Mesenchymal stem cell (in vitro differentiated cells and primary cell): ENCODE measurements at regions not wholly inside any gene's neighbourhood (a gene's known extent, or its start where the extent isn't known, plus 50 kb on each side); places are given as distances from the start of the nearest gene placed in this dataset.
A peak's percentile ranks its signal among the peaks of the same experiment; 100 is the strongest.
"Not testable (repeated sequence)": the region's sequence is repeated elsewhere in the genome, so short reads cannot be mapped to it uniquely, and the experiment has no call there.

Experiments
- DNase-seq: peaks from one replicate; pipeline ENCODE4 v3.0.0-alpha.2; 2013
- H2AFZ ChIP-seq: one replicate; pipeline ENCODE4 v1.6.1; 2013; ENCODE audit warnings: low read depth, mild to moderate bottlenecking, control low read depth, inconsistent platforms, low read length, moderate library complexity
- H2AK5ac ChIP-seq: 2 replicates; pipeline ENCODE4 v1.6.1; 2013; ENCODE audit warnings: low read length, moderate library complexity, mild to moderate bottlenecking, inconsistent platforms; ENCODE audit not compliant: severe bottlenecking
- H2BK120ac ChIP-seq: one replicate; pipeline ENCODE4 v1.6.1; 2013; ENCODE audit warnings: low read depth, mild to moderate bottlenecking, inconsistent platforms, low read length, moderate library complexity
- H2BK12ac ChIP-seq, 2 experiments: one replicate each; pipeline ENCODE4 v1.6.1; 2013; ENCODE audit warnings: inconsistent platforms in 2 of 2, low read length in 2 of 2, mild to moderate bottlenecking in 2 of 2, moderate library complexity in 2 of 2, control low read depth in 1 of 2
- H2BK15ac ChIP-seq: one replicate; pipeline ENCODE4 v1.6.1; 2013; ENCODE audit warnings: mild to moderate bottlenecking, low read depth, inconsistent platforms; ENCODE audit not compliant: poor library complexity, severe bottlenecking
- H2BK5ac ChIP-seq: 2 replicates; pipeline ENCODE4 v1.6.1; 2013; ENCODE audit warnings: low read depth, mild to moderate bottlenecking, low read length, control low read depth, inconsistent platforms; ENCODE audit not compliant: poor library complexity, severe bottlenecking
- H3K14ac ChIP-seq, 2 experiments: one replicate each; pipeline ENCODE4 v1.6.1; 2013; ENCODE audit warnings: inconsistent platforms in 2 of 2, low read length in 2 of 2, control low read depth in 1 of 2, mild to moderate bottlenecking in 1 of 2, moderate library complexity in 1 of 2
- H3K18ac ChIP-seq, 2 experiments: one replicate each; pipeline ENCODE4 v1.6.1; 2013; ENCODE audit warnings: inconsistent platforms in 2 of 2, low read length in 2 of 2, control low read depth in 1 of 2, low read depth in 1 of 2, mild to moderate bottlenecking in 1 of 2
- H3K23ac ChIP-seq, 2 experiments: one replicate each; pipeline ENCODE4 v1.6.1; 2013; ENCODE audit warnings: inconsistent platforms in 2 of 2, low read length in 2 of 2, mild to moderate bottlenecking in 2 of 2, moderate library complexity in 2 of 2, control low read depth in 1 of 2
- H3K27ac ChIP-seq: 2 replicates; pipeline ENCODE4 v1.5.1; 2013; ENCODE audit warnings: mild to moderate bottlenecking, moderate library complexity, low read length, control low read depth, inconsistent platforms; ENCODE audit not compliant: poor library complexity, severe bottlenecking
- H3K27me3 ChIP-seq, 2 experiments: 2 replicates each; pipeline versions ENCODE4 v1.6.1 to v1.7.0; 2013; ENCODE audit warnings: low read length in 2 of 2, mild to moderate bottlenecking in 2 of 2, moderate library complexity in 2 of 2, control low read depth in 1 of 2, inconsistent platforms in 1 of 2; ENCODE audit not compliant: control insufficient read depth in 1 of 2, insufficient read depth in 1 of 2
- H3K36me3 ChIP-seq, 2 experiments: 2 replicates each; pipeline versions ENCODE4 v1.6.1 to v1.7.0; 2013; ENCODE audit warnings: low read length in 2 of 2, control low read depth in 1 of 2, inconsistent platforms in 1 of 2, low read depth in 1 of 2, mild to moderate bottlenecking in 1 of 2; ENCODE audit not compliant: insufficient read depth in 2 of 2, control insufficient read depth in 1 of 2
- H3K4ac ChIP-seq, 2 experiments: one replicate each; pipeline ENCODE4 v1.6.1; 2013; ENCODE audit warnings: inconsistent platforms in 2 of 2, low read length in 2 of 2, mild to moderate bottlenecking in 2 of 2, moderate library complexity in 2 of 2, control low read depth in 1 of 2, low read depth in 1 of 2
- H3K4me1 ChIP-seq: 2 replicates; pipeline ENCODE4 v1.6.1; 2013; ENCODE audit warnings: low read depth, low read length, control low read depth; ENCODE audit not compliant: control insufficient read depth, insufficient read depth
- H3K4me2 ChIP-seq: 2 replicates; pipeline ENCODE4 v1.6.1; 2013; ENCODE audit warnings: low read length, mild to moderate bottlenecking, inconsistent platforms; ENCODE audit not compliant: poor library complexity, severe bottlenecking
- H3K4me3 ChIP-seq, 2 experiments: 2 replicates each; pipeline versions ENCODE4 v1.5.1 to v1.7.0; 2013; ENCODE audit warnings: low read length in 2 of 2, mild to moderate bottlenecking in 2 of 2, control low read depth in 1 of 2, low read depth in 1 of 2; ENCODE audit not compliant: insufficient read depth in 1 of 2
- H3K79me1 ChIP-seq: replicated peaks from 2 replicates; pipeline ENCODE4 v1.6.1; 2013; ENCODE audit warnings: mild to moderate bottlenecking, control low read depth, low read length, inconsistent platforms; ENCODE audit not compliant: poor library complexity, severe bottlenecking
- H3K9ac ChIP-seq: 2 replicates; pipeline ENCODE4 v1.7.0; 2013; ENCODE audit warnings: mild to moderate bottlenecking, low read length, moderate library complexity
- H3K9me3 ChIP-seq: 2 replicates; pipeline ENCODE4 v1.7.0; 2013; ENCODE audit warnings: mild to moderate bottlenecking, low read length; ENCODE audit not compliant: control insufficient read depth
- H4K8ac ChIP-seq: one replicate; pipeline ENCODE4 v1.6.1; 2013; ENCODE audit warnings: inconsistent platforms, mild to moderate bottlenecking, low read length, moderate library complexity
- H4K91ac ChIP-seq: one replicate; pipeline ENCODE4 v1.6.1; 2013; ENCODE audit warnings: mild to moderate bottlenecking, low read length, inconsistent platforms
- WGBS: methylation state at CpG from one replicate; pipeline ENCODE4 v1.1.7; 2013; ENCODE audit warnings: mixed read lengths; 5-methylcytosine and 5-hydroxymethylcytosine counted together

DNA sequence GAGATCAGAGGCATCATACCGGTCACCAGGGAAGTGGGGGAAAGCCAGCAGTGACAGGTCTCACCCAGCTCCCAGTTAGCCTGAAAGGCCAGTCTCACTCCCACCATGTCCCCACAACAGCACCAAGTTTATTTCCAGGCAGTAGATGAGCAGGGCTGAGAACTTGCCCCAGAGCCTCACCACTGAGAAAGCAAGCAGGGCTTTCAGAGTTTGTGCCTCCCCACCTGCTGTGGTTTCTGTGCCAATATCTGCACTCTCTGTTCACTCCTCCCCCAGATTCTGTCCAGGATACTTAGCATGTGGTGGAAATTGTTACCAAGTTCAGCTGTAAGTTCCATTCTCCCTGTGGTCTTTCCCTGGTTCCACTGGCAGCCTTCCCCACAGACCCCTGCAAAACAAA lies 255.0 kb upstream of the HTR1E start:
- no peaks in the 10 kb centered on the region for H3K4me1 ChIP-seq
- H3K23ac ChIP-seq: no peak overlapping the region
- no peak overlapping the region for H2BK12ac ChIP-seq
- 100% methylated on average over 1 of the region's 1 CpG for WGBS
- H4K91ac ChIP-seq: no peak overlapping the region
- no peak overlapping the region for H2AK5ac ChIP-seq
- no peak for DNase-seq
- no peak overlapping the region for H3K18ac ChIP-seq
- H3K27me3 ChIP-seq: no peaks in the 10 kb centered on the region
- H3K4me3 ChIP-seq: no peak overlapping the region
- H3K9me3 ChIP-seq: peaks cover 13% of the 10 kb centered on the region
- peak overlapping the region in 1 of 2 experiments; percentile 27 for H3K4ac ChIP-seq
- H2BK5ac ChIP-seq: no peak overlapping the region
- no peak overlapping the region for H3K4me2 ChIP-seq
- no peaks in the 10 kb centered on the region for H3K79me1 ChIP-seq
- no peak overlapping the region for H2BK15ac ChIP-seq
- no peak overlapping the region for H4K8ac ChIP-seq
- no peaks in the 10 kb centered on the region for H3K36me3 ChIP-seq
- no peak overlapping the region for H3K14ac ChIP-seq
- H2AFZ ChIP-seq: no peak overlapping the region
- no peak overlapping the region for H2BK120ac ChIP-seq
- H3K27ac ChIP-seq: no peak overlapping the region
- H3K9ac ChIP-seq: no peak overlapping the region

DNA sequence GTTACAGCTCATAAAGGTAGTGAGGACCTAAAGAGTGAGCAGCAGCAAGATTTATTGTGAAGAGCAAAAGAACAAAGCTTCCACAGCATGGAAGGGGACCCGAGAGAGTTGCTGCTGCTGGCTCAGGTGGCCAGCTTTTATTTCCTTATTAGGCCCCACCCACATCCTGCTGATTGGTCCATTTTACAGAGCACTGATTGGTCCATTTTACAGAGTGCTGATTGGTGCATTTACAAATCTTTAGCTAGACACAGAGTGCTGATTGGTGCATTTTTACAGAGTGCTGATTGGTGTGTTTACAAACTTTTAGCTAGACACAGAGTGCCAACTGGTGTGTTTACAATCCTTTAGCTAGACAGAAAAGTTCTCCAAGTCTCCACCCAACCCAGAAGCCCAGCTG lies 256.2 kb upstream of the HTR1E start:
- not testable (repeated sequence) for H3K4me2 ChIP-seq, H3K9ac ChIP-seq, H3K79me1 ChIP-seq, H2AK5ac ChIP-seq, H2BK12ac ChIP-seq, H3K18ac ChIP-seq, H2BK120ac ChIP-seq, H4K8ac ChIP-seq, H2AFZ ChIP-seq, H2BK15ac ChIP-seq, H4K91ac ChIP-seq, H3K4ac ChIP-seq, H3K23ac ChIP-seq, H3K27me3 ChIP-seq, H2BK5ac ChIP-seq, H3K9me3 ChIP-seq, H3K27ac ChIP-seq, H3K4me3 ChIP-seq, H3K14ac ChIP-seq, H3K4me1 ChIP-seq, DNase-seq, H3K36me3 ChIP-seq
- 100% methylated on average over 1 of the region's 1 CpG for WGBS

DNA sequence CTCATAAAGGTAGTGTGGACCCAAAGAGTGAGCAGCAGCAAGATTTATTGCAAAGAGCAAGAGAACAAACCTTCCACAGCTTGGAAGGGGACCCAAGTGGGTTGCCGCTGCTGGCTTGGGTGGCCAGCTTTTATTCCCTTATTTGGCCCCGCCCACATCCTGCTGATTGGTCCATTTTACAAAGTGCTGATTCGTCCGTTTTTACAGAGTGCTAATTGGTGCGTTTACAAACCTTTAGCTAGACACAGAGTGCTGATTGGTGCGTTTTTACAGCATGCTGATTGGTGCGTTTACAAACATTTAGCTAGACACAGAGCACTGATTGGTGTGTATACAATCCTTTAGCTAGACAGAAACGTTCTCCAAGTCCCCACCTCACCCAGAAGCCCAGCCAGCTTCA lies 265.2 kb upstream of the HTR1E start:
- H3K79me1 ChIP-seq, H4K8ac ChIP-seq: not testable (repeated sequence)

DNA sequence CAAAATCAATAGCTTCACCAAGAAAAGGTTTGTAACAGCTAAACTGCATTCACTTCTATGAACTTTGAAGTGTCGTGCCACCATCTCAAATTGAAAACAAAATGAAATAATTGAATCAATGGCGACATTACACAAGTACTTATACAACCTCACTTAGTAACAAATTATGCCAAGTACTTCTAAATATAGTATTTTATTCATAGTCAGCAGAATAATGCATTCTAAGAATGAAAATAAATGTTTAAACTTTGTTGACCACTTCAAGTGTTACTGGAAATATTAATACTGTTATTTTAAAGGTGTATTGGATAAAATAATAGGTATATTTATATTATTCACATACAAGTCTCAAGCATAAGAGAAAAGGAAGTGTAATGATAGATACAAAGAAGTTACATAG lies 280.1 kb upstream of the HTR1E start:
- H3K9me3 ChIP-seq: peaks cover 21% of the 10 kb centered on the region
- H2BK15ac ChIP-seq: no peak overlapping the region
- H4K91ac ChIP-seq: no peak overlapping the region
- DNase-seq: no peak
- no peaks in the 10 kb centered on the region for H3K79me1 ChIP-seq
- H3K4me1 ChIP-seq: no peaks in the 10 kb centered on the region
- H4K8ac ChIP-seq: no peak overlapping the region
- no peak overlapping the region for H3K4me3 ChIP-seq
- no peak overlapping the region for H2BK120ac ChIP-seq
- H3K4ac ChIP-seq: no peak overlapping the region
- no peak overlapping the region for H2BK5ac ChIP-seq
- H3K27me3 ChIP-seq: no peaks in the 10 kb centered on the region
- no peak overlapping the region for H3K9ac ChIP-seq
- no peak overlapping the region for H2AK5ac ChIP-seq
- H3K36me3 ChIP-seq: no peaks in the 10 kb centered on the region
- 56% methylated on average over 2 of the region's 2 CpGs for WGBS
- no peak overlapping the region for H3K27ac ChIP-seq
- no peak overlapping the region for H3K23ac ChIP-seq
- H3K14ac ChIP-seq: no peak overlapping the region
- no peak overlapping the region for H2BK12ac ChIP-seq
- H2AFZ ChIP-seq: no peak overlapping the region
- H3K18ac ChIP-seq: no peak overlapping the region
- H3K4me2 ChIP-seq: no peak overlapping the region

More for the DNA sequence above, 265.2 kb upstream of the HTR1E start:
- not testable (repeated sequence) for H3K27me3 ChIP-seq, H3K18ac ChIP-seq, H3K27ac ChIP-seq, H2AFZ ChIP-seq, H3K36me3 ChIP-seq, H3K9ac ChIP-seq, H3K14ac ChIP-seq, H3K4me3 ChIP-seq, H2AK5ac ChIP-seq, H2BK15ac ChIP-seq, H2BK12ac ChIP-seq, H3K4me2 ChIP-seq, H4K91ac ChIP-seq, H2BK5ac ChIP-seq, DNase-seq, H3K23ac ChIP-seq, H3K4me1 ChIP-seq, H3K4ac ChIP-seq, H2BK120ac ChIP-seq
- H3K9me3 ChIP-seq: peaks cover 11% of the 10 kb centered on the region
- WGBS: 69% methylated on average over 7 of the region's 8 CpGs
